HuH-7 (cell line): ENCODE measurements at regions not wholly inside any gene's neighbourhood (a gene's known extent, or its start where the extent isn't known, plus 50 kb on each side); places are given as distances from the start of the nearest gene placed in this dataset.
"Not testable (repeated sequence)": the region's sequence is repeated elsewhere in the genome, so short reads cannot be mapped to it uniquely, and the experiment has no call there.

Source experiments
- DNase-seq: peaks from one replicate; pipeline ENCODE4 v3.0.0; 2011; ENCODE audit warnings: low spot score

GRCh38 chr5:72651109-72651508, 143.9 kb upstream of the ZNF366 start:
- no peak for DNase-seq

- no peak for DNase-seq
These were observed 142.2 kb upstream of the ZNF366 start for GRCh38 chr5:72649449-72649848.

GRCh38 chr5:72648480-72648879, 141.3 kb upstream of the ZNF366 start:
- DNase-seq = no peak

GRCh38 chr5:72647806-72648205, 140.6 kb upstream of the ZNF366 start:
- DNase-seq = no peak

GRCh38 chr5:72646246-72646866, 139.1 kb upstream of the ZNF366 start:
- DNase-seq = no peak

GRCh38 chr5:72645064-72645846, 138.0 kb upstream of the ZNF366 start:
- no peak for DNase-seq

GRCh38 chr5:72644296-72644695, 137.1 kb upstream of the ZNF366 start:
- no peak for DNase-seq

GRCh38 chr5:72641164-72641563, 134.0 kb upstream of the ZNF366 start:
- DNase-seq = no peak

GRCh38 chr5:72637058-72637457, 129.8 kb upstream of the ZNF366 start:
- no peak for DNase-seq

- not testable (repeated sequence) for DNase-seq
These were observed 129.4 kb upstream of the ZNF366 start for GRCh38 chr5:72636565-72636964.

- no peak for DNase-seq
These were observed 127.2 kb upstream of the ZNF366 start for GRCh38 chr5:72634444-72634843.

GRCh38 chr5:72633649-72634048, 126.4 kb upstream of the ZNF366 start:
- DNase-seq = no peak

GRCh38 chr5:72633041-72633445, 125.8 kb upstream of the ZNF366 start:
- no peak for DNase-seq

- no peak for DNase-seq
These were observed 123.5 kb upstream of the ZNF366 start for GRCh38 chr5:72630721-72631120.

- DNase-seq = no peak
These were observed 122.9 kb upstream of the ZNF366 start for GRCh38 chr5:72630081-72630480.

- DNase-seq = no peak
These were observed 121.7 kb upstream of the ZNF366 start for GRCh38 chr5:72628771-72629371.

- no peak for DNase-seq
These were observed 118.1 kb upstream of the ZNF366 start for GRCh38 chr5:72625332-72625731.

- no peak for DNase-seq
These were observed 117.5 kb upstream of the ZNF366 start for GRCh38 chr5:72624641-72625236.

GRCh38 chr5:72623936-72624335, 116.7 kb upstream of the ZNF366 start:
- DNase-seq = no peak

- DNase-seq = no peak
These were observed 116.1 kb upstream of the ZNF366 start for GRCh38 chr5:72623323-72623722.

GRCh38 chr5:72622170-72622760, 115.1 kb upstream of the ZNF366 start:
- no peak for DNase-seq

- DNase-seq = no peak
These were observed 114.4 kb upstream of the ZNF366 start for GRCh38 chr5:72621576-72621975.

- DNase-seq = no peak
These were observed 112.5 kb upstream of the ZNF366 start for GRCh38 chr5:72619677-72620076.
